CD4-positive, alpha-beta T cell treated with Interleukin-17A for 4 hours (primary cell): ENCODE measurements at regions not wholly inside any gene's neighbourhood (a gene's known extent, or its start where the extent isn't known, plus 50 kb on each side); places are given as distances from the start of the nearest gene placed in this dataset.
"Not testable (repeated sequence)": the region's sequence is repeated elsewhere in the genome, so short reads cannot be mapped to it uniquely, and the experiment has no call there.

ENCODE experiments used
- DNase-seq: peaks from one replicate; pipeline ENCODE4 v3.0.0-alpha.2; 2020; ENCODE audit warnings: mixed read lengths

GRCh38 chr18:8913606-8914403 is 188.7 kb upstream of the NDUFV2 start:
- DNase-seq, result not testable (repeated sequence)

GRCh38 chr18:8914404-8915264 is 187.9 kb upstream of the NDUFV2 start:
- not testable (repeated sequence) for DNase-seq

DNA sequence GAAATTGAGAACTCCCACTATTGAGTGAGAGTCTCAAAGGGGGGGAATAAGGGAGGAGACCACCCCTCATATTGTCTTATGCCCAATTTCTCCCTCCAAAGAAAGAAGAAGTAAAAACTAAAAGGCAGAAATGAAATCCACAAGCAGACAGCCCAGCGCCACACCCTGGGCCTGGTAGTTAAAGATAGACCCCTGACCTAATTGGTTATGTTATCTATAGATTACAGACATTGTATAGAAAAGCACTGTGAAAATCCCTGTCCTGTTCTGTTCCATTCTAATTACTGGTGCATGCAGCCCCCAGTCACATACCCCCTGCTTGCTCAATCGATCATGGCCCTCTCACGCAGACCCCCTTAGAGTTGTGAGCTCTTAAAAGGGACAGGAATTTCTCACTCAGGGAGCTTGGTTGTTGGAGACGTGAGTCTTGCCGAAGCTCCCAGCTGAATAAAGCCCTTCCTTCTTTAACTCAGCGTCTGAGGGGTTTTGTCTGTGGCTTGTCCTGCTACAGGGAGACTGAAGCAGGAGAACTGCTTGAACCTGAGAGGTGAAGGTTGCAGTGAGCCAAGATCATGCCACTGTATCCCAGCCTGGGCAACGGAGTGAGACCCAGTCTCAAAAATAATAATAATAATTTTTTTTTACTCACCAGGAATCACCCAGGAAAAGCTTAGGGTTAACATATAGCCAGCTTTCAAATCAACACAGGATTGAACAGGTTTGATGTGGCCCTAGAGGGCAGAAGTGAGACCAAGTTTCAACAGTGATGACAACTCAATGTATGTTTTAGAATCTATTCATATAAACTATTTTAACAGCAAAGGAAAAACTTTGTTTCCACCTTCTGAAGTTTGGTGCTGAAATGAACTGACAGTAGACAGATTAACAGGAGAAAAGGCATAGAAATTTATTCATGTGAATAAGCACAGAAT is 181.4 kb upstream of the NDUFV2 start:
- not testable (repeated sequence) for DNase-seq

DNA sequence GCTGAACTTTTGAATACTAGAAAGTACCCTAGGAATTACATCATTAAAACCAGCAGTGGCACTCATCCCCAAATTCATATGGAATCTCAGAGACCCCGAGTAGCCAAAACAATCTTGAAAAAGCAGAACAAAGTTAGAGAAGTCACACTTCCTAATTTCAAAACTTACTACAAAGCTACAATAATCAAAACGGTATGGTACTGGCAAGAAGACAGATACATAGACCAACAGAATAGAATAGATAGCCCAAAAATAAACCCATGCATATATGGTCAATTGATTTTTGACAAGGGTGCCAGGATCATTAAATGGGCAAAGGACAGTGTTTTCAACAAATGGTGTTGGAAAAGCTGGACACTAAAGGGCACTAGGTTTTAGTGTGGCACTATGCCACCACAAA is 176.0 kb upstream of the NDUFV2 start:
- DNase-seq, result no peak

DNA sequence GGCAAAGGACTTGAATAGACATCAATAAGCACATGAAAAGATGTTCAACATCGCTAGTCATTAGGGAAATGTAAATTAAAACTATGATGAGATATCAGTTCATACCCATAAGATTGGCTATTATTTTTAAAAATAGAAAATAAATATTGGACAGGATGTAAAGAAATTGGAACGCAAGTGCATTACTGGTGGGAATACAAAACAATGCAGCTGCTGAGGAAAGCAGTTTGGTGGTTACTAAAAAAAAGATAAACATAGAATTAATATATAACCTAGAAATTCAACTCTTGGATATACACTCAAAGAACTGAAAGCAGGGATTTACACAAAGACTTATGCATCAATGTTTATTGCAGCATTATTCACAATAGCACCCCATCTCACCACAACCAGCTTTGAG is 174.5 kb upstream of the NDUFV2 start:
- no peak for DNase-seq

DNA sequence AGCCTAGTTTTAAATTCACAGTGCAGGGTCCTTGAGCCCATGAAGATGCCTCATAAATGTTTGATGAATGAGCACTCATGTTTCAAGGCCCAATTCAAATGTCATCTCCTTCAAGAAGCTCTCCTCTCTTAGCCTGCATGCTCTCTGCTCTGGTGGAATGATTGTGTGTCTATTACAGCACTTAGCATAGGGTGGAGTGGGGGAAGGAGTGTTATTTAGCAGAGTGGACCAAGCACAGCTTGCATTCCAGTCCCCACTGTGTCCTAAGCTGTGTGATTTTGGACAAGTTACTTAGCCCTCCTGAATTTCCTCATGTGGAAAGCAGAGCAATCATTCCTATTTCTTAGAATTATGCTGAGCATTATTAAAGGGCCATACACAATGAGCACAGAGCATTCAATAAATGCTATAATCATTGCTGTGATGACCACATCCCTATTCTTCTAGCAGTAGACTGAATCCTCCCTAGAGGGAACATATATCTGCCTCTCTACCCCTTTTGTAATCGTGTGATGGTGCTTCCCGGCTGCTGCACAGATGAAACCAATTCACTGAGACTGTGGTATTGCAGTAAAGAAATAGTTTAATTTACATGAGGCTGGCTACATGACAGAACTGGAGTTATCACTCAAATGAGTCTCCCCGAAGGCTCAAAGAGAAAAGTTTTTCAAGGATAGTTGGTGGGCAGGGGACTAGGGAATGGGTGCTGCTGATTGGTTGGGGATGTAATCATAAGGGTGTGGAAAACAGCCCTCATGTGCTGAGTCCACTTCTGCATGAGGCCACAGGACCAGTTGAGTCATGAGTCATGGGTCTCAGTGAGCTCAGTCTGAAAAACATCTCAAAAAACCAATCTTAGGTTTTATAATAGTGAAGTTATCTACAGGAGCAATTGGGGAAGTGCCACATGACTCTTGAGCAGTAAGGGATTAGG is 173.4 kb upstream of the NDUFV2 start:
- DNase-seq, result no peak

- DNase-seq, result no peak
Observed at GRCh38 chr18:8930990-8931616, 171.4 kb upstream of the NDUFV2 start.

DNA sequence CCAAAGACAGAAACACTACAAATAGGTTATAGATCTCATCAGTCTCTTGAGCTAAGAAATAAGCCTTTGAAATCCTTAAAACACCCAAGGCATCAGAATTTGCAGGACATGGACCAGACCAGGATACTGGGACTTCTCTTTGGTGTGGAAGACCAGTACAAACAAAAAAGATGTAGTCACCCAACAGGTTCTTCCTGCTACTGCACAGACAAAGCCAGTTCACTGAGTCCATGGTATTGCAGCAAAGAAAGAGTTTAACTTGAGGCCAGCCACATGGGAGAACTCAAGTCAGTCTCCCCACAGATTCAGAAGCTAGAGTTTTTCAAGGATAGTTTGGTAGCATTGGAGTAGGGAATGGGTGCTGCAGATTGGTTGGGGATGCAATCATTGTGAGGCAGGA is 169.6 kb upstream of the NDUFV2 start:
- no peak for DNase-seq

DNA sequence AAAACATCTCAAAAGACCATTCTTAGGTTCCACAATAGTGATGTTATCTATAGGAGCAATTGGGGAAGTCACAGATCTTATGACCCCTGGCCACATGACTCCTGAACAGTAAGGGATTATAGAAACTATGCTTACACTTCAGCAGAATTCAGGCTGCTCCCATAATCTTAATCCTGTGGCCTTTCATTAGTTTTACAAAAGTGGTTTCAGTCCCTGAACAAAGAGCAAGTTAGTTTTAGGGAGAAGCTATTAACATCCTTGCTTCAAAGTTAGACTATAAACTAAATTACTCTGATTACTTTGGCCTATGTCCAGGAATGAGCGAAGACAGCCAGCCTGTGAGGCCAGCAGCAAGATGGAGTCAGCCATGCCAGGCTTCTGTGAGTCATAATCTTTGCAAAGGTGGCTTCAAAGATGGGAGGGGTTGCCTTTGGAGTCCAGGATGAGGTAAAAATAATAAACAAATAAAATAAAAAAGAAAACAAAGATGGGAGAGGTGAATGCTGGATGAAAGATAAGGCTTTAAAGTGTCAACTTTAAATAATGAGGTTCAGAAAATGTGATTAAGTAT is 168.7 kb upstream of the NDUFV2 start:
- DNase-seq, result no peak

GRCh38 chr18:8935346-8935745 is 167.2 kb upstream of the NDUFV2 start:
- DNase-seq, result not testable (repeated sequence)

GRCh38 chr18:8936619-8937018 is 165.9 kb upstream of the NDUFV2 start:
- DNase-seq, result no peak

DNA sequence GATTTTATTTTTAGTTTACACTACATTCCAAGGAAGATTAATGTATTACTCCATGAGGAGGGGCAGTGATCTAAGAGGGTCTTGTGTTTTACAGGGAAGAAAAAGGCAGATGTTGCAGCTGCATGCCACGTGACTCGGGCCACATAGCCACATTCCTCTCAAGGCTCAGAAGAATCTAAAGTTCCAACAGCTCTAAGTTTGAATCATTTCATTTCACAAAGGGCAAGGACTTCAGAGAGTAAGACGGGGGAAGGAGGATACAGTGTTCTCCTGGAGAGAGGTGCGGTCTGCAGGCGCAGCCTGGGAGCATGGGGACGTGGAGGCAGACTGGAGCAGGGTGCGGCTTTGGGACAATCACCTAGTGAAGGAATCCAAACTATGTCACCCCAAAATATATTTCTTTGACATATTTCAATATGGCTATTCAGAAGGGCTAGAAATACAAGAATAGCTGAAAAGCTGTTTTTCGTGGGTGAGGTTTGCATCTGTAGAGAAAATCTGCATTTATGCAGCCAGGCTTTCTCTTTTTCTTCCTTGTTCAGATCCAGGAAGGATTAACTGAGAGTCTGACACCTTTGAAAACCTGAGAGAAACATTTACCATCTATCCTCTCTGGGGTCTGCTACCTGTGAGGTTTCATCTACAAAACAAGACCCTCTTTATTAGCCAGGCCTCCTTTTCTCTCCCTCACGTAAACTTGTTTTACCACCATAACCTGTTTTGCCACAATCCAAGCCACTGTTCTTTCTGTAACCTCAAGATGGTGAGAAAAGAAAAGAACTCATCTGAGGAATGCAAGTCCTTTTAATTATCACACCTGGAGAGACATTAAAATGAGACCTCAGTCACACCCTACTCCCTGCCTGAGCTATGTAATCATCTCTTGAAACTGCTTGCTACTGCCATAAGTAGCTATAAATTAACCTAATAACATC is 165.1 kb upstream of the NDUFV2 start:
- DNase-seq, result no peak

GRCh38 chr18:8938817-8939216 is 163.7 kb upstream of the NDUFV2 start:
- DNase-seq, result no peak

- DNase-seq, result no peak
Observed at GRCh38 chr18:8942021-8942908, 160.2 kb upstream of the NDUFV2 start.

- no peak for DNase-seq
Observed at GRCh38 chr18:8942909-8943545, 159.5 kb upstream of the NDUFV2 start.

DNA sequence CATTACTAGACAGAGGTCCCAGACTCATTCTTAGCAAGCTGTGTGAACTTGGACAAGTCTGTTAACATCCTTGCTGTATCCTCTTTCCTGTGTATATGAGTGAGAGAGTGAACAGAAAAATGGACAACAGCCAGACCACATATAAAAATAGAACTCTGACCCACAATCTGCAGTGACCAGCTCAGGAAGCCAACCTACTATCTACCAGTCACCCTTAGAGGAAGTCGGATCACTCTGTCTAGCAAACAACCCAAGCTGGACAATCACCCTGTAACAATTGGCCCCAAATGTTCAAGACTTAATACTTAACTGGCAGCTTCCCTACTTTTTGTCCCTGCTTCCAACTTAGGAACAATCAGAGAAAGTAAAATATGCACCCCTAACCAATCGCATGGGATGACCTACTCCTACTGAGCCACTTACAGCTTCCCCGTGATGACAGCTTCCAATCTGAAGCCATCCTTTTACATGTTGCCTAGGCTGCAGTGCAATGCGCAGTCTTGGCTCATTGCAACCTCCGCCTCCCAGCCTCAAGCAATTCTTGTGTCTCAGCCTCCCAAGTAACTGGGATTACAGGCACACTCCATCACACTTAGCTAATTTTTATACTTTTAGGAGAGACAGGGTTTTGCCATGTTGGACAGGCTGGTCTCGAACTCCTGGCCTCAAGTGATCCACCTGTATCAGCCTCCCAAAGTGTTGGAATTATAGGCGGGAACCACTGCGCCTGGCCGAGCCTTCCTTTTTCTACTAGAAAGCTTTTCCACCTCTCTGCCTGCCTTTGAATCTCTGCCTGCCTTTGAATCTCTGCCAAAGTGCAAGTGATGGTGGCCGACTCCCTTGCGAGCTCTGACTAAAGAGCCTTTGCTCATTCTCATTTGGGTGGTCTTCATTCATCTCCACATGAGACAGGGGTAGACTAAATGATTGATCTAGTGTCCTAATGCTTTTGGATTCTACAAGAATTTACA is 158.3 kb upstream of the NDUFV2 start:
- DNase-seq, result no peak

GRCh38 chr18:8944871-8945245 is 157.6 kb upstream of the NDUFV2 start:
- no peak for DNase-seq
